A673 (cell line): ENCODE measurements at regions not wholly inside any gene's neighbourhood (a gene's known extent, or its start where the extent isn't known, plus 50 kb on each side); places are given as distances from the start of the nearest gene placed in this dataset.

Experiments used
- EZH2 ChIP-seq: fragments of 200-600 bp; sonication (generic); IDR thresholded peaks from 2 replicates; pipeline ENCODE4 v1.6.1; 2017; ENCODE audit warnings: borderline replicate concordance, low read depth, mild to moderate bottlenecking, mixed read lengths, antibody characterized with exemption, low read length; ENCODE audit not compliant: poor library complexity, severe bottlenecking
- TF ChIP-seq, protein P1 (sequence below): fragments of 300-800, 200-600 bp; sonication (generic); conservative IDR thresholded peaks from 2 replicates; pipeline ENCODE4 v1.5.1; 2017; ENCODE audit warnings: low read depth, mild to moderate bottlenecking, antibody characterized with exemption, low read length, moderate library complexity, mixed read lengths

DNA sequence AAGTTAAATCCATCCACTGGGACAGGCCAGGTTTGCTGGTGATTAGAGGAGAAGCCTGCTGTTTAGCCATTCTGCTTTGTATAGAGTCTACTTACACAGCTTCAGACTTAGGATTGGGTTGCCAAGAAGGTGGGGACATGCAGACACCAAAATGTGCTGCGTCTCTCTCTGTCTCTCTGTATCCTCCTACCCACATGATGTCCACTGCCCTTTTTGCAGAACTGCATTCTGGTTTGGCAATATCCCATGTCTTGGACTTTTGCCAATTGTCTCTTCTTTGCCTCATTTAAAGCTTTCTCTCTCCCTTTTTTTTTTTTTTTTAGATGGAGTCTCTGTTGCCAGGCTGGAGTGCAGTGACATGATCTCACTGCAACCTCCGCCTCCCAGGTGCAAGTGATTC is 261.1 kb upstream of the FN1 start:
- TF ChIP-seq, protein P1, sequence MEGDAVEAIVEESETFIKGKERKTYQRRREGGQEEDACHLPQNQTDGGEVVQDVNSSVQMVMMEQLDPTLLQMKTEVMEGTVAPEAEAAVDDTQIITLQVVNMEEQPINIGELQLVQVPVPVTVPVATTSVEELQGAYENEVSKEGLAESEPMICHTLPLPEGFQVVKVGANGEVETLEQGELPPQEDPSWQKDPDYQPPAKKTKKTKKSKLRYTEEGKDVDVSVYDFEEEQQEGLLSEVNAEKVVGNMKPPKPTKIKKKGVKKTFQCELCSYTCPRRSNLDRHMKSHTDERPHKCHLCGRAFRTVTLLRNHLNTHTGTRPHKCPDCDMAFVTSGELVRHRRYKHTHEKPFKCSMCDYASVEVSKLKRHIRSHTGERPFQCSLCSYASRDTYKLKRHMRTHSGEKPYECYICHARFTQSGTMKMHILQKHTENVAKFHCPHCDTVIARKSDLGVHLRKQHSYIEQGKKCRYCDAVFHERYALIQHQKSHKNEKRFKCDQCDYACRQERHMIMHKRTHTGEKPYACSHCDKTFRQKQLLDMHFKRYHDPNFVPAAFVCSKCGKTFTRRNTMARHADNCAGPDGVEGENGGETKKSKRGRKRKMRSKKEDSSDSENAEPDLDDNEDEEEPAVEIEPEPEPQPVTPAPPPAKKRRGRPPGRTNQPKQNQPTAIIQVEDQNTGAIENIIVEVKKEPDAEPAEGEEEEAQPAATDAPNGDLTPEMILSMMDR: no peak
- TF ChIP-seq EZH2: no peak
